Panc1 (cell line): ENCODE measurements at regions not wholly inside any gene's neighbourhood (a gene's known extent, or its start where the extent isn't known, plus 50 kb on each side); places are given as distances from the start of the nearest gene placed in this dataset.

ENCODE experiments used
- ATAC-seq: fragments of 200-7000 bp; cut with Tn5 transposase; 2 replicates; pipeline ENCODE4 v1.9.1; 2020; ENCODE audit warnings: mild to moderate bottlenecking, moderate library complexity
- BruUV-seq: library from RNA; stranded (reverse); fragments of 400-500 nt; replicated peaks from 2 replicates; lab custom pipeline; 2021; lab: Mats Ljungman, UMichigan
- CTCF ChIA-PET: fragments of 300-600 bp; sonication (Branson Sonifier 250); formaldehyde crosslinking; loops from one replicate; lab custom pipeline; 2022; ENCODE audit warnings: antibody characterized with exemption; lab: Charles Lee
- POLR2A ChIA-PET: fragments of 300-600 bp; sonication (Branson Sonifier 250); formaldehyde crosslinking; loops from one replicate; lab custom pipeline; 2022; ENCODE audit warnings: antibody characterized with exemption; lab: Charles Lee
- DNase-seq: peaks from one replicate; pipeline ENCODE4 v3.0.0-alpha.2; 2010; ENCODE audit warnings: low read depth, low spot score
- H3K27ac ChIP-seq: 2 replicates; pipeline ENCODE4 v1.5.1; 2011; ENCODE audit warnings: mild to moderate bottlenecking, low read length, inconsistent platforms
- H3K27me3 ChIP-seq: fragments of 200-500 bp; sonication (Bioruptor generic); 2 replicates; pipeline ENCODE4 v1.6.0; 2014; ENCODE audit warnings: low read length, inconsistent platforms; ENCODE audit not compliant: control insufficient read depth, insufficient read depth
- H3K36me3 ChIP-seq: fragments of 200-500 bp; sonication (Bioruptor generic); 2 replicates; pipeline ENCODE4 v1.5.1; 2014; ENCODE audit warnings: inconsistent platforms, mild to moderate bottlenecking, low read length, moderate library complexity; ENCODE audit not compliant: control insufficient read depth, insufficient read depth
- H3K4me1 ChIP-seq: 2 replicates; pipeline ENCODE4 v1.5.1; 2011; ENCODE audit warnings: inconsistent platforms, mild to moderate bottlenecking, low read length, moderate library complexity; ENCODE audit not compliant: control insufficient read depth, insufficient read depth
- H3K4me3 ChIP-seq, 2 experiments: 2 replicates each; pipeline ENCODE4 v1.5.1; 2011 to 2012; ENCODE audit warnings: low read depth in 2 of 2, low read length in 2 of 2, mild to moderate bottlenecking in 2 of 2, inconsistent platforms in 1 of 2, moderate library complexity in 1 of 2
- H3K9me3 ChIP-seq: fragments of 200-500 bp; sonication (Bioruptor generic); 2 replicates; pipeline ENCODE4 v1.5.1; 2014; ENCODE audit warnings: low read depth, mild to moderate bottlenecking, inconsistent platforms, low read length, moderate library complexity; ENCODE audit not compliant: control insufficient read depth, insufficient read depth
- CTCF ChIP-seq: fragments of 450-650 bp; IDR thresholded peaks from 2 replicates; pipeline ENCODE4 v1.5.1; 2017; ENCODE audit warnings: mild to moderate bottlenecking
- POLR2AphosphoS5 ChIP-seq: IDR thresholded peaks from 2 replicates; pipeline ENCODE4 v1.6.1; 2012; ENCODE audit warnings: mild to moderate bottlenecking, low read depth, low read length, moderate library complexity
- REST ChIP-seq, 2 experiments: IDR thresholded peaks; 2 replicates each; pipeline ENCODE4 v1.6.1; 2011 to 2012; ENCODE audit warnings: low read depth in 2 of 2, control low read depth in 1 of 2, low read length in 1 of 2, mild to moderate bottlenecking in 1 of 2, moderate library complexity in 1 of 2; ENCODE audit not compliant: insufficient read depth in 1 of 2
- SIN3A ChIP-seq: IDR thresholded peaks from 2 replicates; pipeline ENCODE4 v1.6.1; 2012; ENCODE audit warnings: low read depth, mild to moderate bottlenecking, low read length, moderate library complexity, borderline replicate concordance; ENCODE audit not compliant: insufficient read depth
- TCF7L2 ChIP-seq: IDR thresholded peaks from 2 replicates; pipeline ENCODE4 v1.6.1; 2011; ENCODE audit warnings: mild to moderate bottlenecking, low read depth, low read length, inconsistent platforms
- in situ Hi-C: cut with HindIII; loops from 2 replicates; pipeline ENCODE4 v1.10.0; 2016; ENCODE audit warnings: low sequenced_read_pairs, low pct_unique_long_range_greater_than_20kb
- intact Hi-C: fragments of 100-400 bp; cut with micrococcal nuclease; formaldehyde crosslinking; loops from one replicate; pipeline ENCODE4 v1.10.0; 2022; ENCODE audit not compliant: unreplicated experiment

- intact Hi-C loops = no loop called here
- no TSS peak for BruUV-seq
- Histone ChIP-seq H3K4me3 (no peak overlapping the region), H3K9me3 (no peaks in the 10 kb centered on the region), H3K4me1 (no peaks in the 10 kb centered on the region), H3K27me3 (no peaks in the 10 kb centered on the region), H3K27ac (no peak overlapping the region), H3K36me3 (no peaks in the 10 kb centered on the region)
- ChIA-PET POLR2A (no interaction called here), CTCF (interaction anchor here (0.6 kb wide), 1 partner anchor 34 kb away, joined by 3 read pairs; no protein-coding TSS in a partner anchor)
- DNase-seq (peak; percentile 36), ATAC-seq (peak; percentile 78)
- no peak for TF ChIP-seq TCF7L2
- TF ChIP-seq SIN3A = no peak
- peak; percentile 80 for TF ChIP-seq CTCF
- TF ChIP-seq POLR2AphosphoS5 = no peak
- TF ChIP-seq REST (IDR thresholded peaks at IDR 0.05; ENCODE audit: insufficient read depth in 1 of 2, low read depth in 2 of 2, low read length in 1 of 2) = no peak
- in situ Hi-C loops = no loop called here
These were observed 231.9 kb upstream of the INTU start for GRCh38 chr4:127400731-127401346.

GRCh38 chr4:127403471-127404084 lies 229.2 kb upstream of the INTU start:
- no peaks in the 10 kb centered on the region for H3K36me3 ChIP-seq
- H3K27ac ChIP-seq = no peak overlapping the region
- H3K27me3 ChIP-seq = no peaks in the 10 kb centered on the region
- DNase-seq = no peak
- H3K4me3 ChIP-seq = no peak overlapping the region
- no peak for ATAC-seq
- ChIA-PET CTCF (no interaction called here), POLR2A (no interaction called here)
- no peaks in the 10 kb centered on the region for H3K4me1 ChIP-seq
- in situ Hi-C loops = no loop called here
- intact Hi-C loops = no loop called here
- TF ChIP-seq REST (IDR thresholded peaks at IDR 0.05; ENCODE audit: insufficient read depth in 1 of 2, low read depth in 2 of 2, low read length in 1 of 2) (no peak), CTCF (no peak), POLR2AphosphoS5 (no peak), SIN3A (no peak), TCF7L2 (no peak)
- BruUV-seq = no TSS peak
- H3K9me3 ChIP-seq = no peaks in the 10 kb centered on the region
